B cell (primary cell): ENCODE measurements at regions not wholly inside any gene's neighbourhood (a gene's known extent, or its start where the extent isn't known, plus 50 kb on each side); places are given as distances from the start of the nearest gene placed in this dataset.

ENCODE experiments used
- EZH2 ChIP-seq: IDR thresholded peaks from 2 replicates; pipeline ENCODE4 v1.6.1; 2012; ENCODE audit warnings: borderline replicate concordance, low read depth, mild to moderate bottlenecking, moderate library complexity, low read length; ENCODE audit not compliant: insufficient read depth, poor library complexity, severe bottlenecking
- TF ChIP-seq, protein P1 (sequence below): fragments of 200-600 bp; IDR thresholded peaks from one replicate; pipeline ENCODE4 v1.8.0; 2022; ENCODE audit warnings: antibody characterized with exemption, mild to moderate bottlenecking

DNA sequence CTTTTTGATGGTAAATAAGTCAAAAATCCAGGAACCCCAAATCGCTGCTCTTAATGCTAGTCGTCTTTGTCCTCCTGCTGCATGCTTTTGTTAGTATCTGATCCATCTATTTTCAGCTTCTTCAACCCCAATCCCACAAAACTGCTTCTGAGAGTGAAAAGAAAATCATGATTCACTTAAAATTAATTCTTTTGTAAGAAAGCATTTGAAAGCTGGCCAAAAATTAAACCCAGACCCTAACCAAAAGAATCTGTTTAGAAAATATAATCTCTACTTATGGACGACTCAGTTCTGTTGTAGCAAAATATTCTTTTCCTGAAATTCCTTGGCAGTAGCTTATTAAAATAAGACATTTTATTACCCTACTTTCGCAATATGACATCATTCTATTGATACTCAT is 443.6 kb upstream of the SYT1 start:
- TF ChIP-seq, protein P1, sequence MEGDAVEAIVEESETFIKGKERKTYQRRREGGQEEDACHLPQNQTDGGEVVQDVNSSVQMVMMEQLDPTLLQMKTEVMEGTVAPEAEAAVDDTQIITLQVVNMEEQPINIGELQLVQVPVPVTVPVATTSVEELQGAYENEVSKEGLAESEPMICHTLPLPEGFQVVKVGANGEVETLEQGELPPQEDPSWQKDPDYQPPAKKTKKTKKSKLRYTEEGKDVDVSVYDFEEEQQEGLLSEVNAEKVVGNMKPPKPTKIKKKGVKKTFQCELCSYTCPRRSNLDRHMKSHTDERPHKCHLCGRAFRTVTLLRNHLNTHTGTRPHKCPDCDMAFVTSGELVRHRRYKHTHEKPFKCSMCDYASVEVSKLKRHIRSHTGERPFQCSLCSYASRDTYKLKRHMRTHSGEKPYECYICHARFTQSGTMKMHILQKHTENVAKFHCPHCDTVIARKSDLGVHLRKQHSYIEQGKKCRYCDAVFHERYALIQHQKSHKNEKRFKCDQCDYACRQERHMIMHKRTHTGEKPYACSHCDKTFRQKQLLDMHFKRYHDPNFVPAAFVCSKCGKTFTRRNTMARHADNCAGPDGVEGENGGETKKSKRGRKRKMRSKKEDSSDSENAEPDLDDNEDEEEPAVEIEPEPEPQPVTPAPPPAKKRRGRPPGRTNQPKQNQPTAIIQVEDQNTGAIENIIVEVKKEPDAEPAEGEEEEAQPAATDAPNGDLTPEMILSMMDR = no peak
- TF ChIP-seq EZH2 = no peak
